Ishikawa (cell line): ENCODE measurements at regions not wholly inside any gene's neighbourhood (a gene's known extent, or its start where the extent isn't known, plus 50 kb on each side); places are given as distances from the start of the nearest gene placed in this dataset.

Experiments used
- CEBPB ChIP-seq: IDR thresholded peaks from 2 replicates; pipeline ENCODE4 v1.6.1; 2012
- EGR1 ChIP-seq: IDR thresholded peaks from 2 replicates; pipeline ENCODE4 v1.6.1; 2012
- EP300 ChIP-seq: IDR thresholded peaks from 2 replicates; pipeline ENCODE4 v1.6.1; 2012; ENCODE audit warnings: borderline replicate concordance
- FOXM1 ChIP-seq: IDR thresholded peaks from 2 replicates; pipeline ENCODE4 v1.6.1; 2012; ENCODE audit warnings: low read depth, borderline replicate concordance
- NFIC ChIP-seq: IDR thresholded peaks from 2 replicates; pipeline ENCODE4 v1.6.1; 2012
- RAD21 ChIP-seq: IDR thresholded peaks from 2 replicates; pipeline ENCODE4 v1.6.1; 2012; ENCODE audit warnings: low read depth
- TAF1 ChIP-seq: IDR thresholded peaks from 2 replicates; pipeline ENCODE4 v1.6.1; 2012; ENCODE audit warnings: low read depth, mild to moderate bottlenecking
- TCF12 ChIP-seq: IDR thresholded peaks from 2 replicates; pipeline ENCODE4 v1.6.1; 2012; ENCODE audit warnings: low read depth
- YY1 ChIP-seq: IDR thresholded peaks from 2 replicates; pipeline ENCODE4 v1.6.1; 2012; ENCODE audit warnings: low read depth
- ZBTB7A ChIP-seq: IDR thresholded peaks from 2 replicates; pipeline ENCODE4 v1.6.1; 2012; ENCODE audit warnings: low read depth
- TF ChIP-seq, protein P1 (sequence below): IDR thresholded peaks from 2 replicates; pipeline ENCODE4 v1.6.1; 2012; ENCODE audit warnings: low read depth, mild to moderate bottlenecking
- TF ChIP-seq, protein P2 (sequence below): IDR thresholded peaks from 2 replicates; pipeline ENCODE4 v1.6.1; 2012

DNA sequence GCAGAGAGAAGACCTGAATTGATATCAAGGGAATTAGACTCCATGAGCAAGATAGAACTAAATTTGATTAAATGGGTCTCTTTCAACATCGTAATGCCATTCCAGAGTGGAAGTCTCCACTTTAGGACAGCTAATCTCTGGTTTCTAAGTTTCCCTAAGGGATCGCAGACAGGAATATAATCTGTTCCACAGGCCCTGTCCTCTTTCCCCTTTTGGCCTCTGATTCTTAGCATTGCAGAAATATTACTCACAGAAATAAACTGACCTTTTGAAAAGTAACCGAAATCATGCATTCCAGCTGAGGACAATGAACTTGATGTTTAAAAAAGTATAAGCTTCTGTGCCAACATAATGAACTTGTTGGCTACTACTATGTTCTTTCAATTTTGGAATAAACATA lies 227.8 kb downstream of the ETS1 start:
- TF ChIP-seq RAD21: no peak
- TF ChIP-seq, protein P1, sequence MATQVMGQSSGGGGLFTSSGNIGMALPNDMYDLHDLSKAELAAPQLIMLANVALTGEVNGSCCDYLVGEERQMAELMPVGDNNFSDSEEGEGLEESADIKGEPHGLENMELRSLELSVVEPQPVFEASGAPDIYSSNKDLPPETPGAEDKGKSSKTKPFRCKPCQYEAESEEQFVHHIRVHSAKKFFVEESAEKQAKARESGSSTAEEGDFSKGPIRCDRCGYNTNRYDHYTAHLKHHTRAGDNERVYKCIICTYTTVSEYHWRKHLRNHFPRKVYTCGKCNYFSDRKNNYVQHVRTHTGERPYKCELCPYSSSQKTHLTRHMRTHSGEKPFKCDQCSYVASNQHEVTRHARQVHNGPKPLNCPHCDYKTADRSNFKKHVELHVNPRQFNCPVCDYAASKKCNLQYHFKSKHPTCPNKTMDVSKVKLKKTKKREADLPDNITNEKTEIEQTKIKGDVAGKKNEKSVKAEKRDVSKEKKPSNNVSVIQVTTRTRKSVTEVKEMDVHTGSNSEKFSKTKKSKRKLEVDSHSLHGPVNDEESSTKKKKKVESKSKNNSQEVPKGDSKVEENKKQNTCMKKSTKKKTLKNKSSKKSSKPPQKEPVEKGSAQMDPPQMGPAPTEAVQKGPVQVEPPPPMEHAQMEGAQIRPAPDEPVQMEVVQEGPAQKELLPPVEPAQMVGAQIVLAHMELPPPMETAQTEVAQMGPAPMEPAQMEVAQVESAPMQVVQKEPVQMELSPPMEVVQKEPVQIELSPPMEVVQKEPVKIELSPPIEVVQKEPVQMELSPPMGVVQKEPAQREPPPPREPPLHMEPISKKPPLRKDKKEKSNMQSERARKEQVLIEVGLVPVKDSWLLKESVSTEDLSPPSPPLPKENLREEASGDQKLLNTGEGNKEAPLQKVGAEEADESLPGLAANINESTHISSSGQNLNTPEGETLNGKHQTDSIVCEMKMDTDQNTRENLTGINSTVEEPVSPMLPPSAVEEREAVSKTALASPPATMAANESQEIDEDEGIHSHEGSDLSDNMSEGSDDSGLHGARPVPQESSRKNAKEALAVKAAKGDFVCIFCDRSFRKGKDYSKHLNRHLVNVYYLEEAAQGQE: no peak
- TF ChIP-seq YY1: no peak
- TF ChIP-seq EP300: no peak
- no peak for TF ChIP-seq NFIC
- TF ChIP-seq ZBTB7A: no peak
- no peak for TF ChIP-seq CEBPB
- no peak for TF ChIP-seq FOXM1
- TF ChIP-seq EGR1: no peak
- TF ChIP-seq TCF12: no peak
- TF ChIP-seq, protein P2, sequence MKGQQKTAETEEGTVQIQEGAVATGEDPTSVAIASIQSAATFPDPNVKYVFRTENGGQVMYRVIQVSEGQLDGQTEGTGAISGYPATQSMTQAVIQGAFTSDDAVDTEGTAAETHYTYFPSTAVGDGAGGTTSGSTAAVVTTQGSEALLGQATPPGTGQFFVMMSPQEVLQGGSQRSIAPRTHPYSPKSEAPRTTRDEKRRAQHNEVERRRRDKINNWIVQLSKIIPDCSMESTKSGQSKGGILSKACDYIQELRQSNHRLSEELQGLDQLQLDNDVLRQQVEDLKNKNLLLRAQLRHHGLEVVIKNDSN: no peak
- TF ChIP-seq TAF1: no peak
